ENCODE measurements at regions not wholly inside any gene's neighbourhood (a gene's known extent, or its start where the extent isn't known, plus 50 kb on each side); places are given as distances from the start of the nearest gene placed in this dataset.
"Not testable (repeated sequence)": the region's sequence is repeated elsewhere in the genome, so short reads cannot be mapped to it uniquely, and the experiment has no call there.

DNA sequence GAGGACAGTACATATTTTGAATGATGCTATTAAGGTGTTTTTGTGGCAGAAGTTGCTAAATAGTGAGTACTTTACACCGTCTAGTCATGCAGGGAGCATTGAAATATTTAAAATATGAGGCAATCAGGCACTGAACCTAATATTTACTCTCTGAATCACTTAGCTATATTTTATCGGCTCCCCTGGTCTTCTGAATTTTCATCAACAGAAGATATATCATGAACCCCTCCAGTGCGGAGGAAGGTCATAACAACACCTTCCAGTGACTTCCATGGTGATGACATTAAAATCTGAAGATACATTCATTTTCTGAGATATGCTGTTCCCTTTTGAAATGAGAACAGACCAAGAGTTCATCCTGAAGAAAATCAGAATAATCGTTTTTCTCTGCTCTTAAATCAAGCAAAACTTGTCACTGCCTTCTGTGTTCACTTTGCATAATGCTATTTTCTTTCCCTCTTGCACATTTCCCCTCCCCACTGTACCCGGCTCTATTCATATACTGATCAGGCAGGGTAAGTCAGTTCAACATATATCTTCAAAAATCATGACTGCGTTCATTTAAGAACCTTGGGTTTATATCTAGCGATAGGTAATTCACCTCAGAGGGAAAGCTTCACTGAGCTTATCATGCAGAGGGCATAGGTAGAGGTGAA lies 729.9 kb upstream of the GYPC start:
- DNase-seq, result no peak

DNA sequence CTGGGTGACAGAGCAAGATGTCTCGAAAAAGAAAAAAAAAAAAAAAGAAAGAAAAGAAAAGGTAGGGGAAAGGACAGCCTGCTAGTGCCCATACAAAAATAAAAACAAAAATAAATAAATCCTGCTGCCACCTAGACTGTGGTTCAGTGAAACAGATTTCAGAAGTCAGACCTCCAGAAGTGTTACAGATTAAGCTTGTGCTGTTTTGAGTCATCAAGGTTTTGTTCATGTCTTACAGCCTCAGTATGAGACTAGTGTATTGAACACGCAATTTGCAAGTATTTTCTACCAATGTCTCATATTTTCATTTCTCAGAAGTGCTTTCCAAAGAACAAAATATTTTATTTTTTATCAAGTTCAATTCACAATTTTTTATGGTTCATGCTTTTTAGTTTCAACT lies 720.4 kb upstream of the GYPC start:
- DNase-seq, result no peak

DNA sequence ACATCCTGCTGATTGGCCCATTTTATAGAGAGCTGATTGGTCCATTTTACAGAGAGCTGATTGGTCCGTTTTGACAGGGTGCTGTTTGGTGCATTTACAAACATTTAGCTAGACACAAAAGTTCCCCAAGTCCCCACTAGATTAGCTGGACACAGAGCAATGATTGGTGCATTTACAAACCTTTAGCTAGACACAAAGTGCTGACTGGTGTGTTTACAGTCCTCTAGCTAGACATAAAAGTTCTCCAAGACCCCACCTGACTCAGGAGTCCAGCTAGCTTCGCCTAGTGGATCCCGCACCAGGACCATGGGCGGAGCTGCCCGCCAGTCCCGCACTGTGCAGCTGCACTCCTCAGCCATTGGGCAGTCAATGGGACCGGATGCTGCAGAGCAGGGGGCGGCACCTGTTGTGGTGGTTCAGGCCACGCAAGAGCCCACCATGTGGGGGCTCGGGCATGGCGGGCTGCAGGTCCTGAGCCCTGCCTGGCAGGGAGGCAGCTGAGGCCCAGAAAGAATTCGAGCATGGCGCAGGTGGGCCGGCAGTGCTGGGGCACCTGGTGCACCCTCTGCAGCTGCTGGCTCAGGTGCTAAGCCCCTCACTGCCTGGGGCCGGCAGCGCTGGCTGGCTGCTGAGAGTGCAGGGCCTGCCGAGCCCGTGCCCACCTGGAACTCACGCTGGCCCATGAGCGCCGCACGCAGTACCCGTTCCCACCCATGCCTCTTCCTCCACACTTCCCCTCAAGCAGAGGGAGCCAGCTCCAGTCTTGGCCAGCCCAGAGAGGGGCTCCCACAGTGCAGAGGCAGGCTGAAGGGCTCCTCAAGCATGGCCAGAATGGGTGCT lies 713.2 kb upstream of the GYPC start:
- DNase-seq, result no peak

DNA sequence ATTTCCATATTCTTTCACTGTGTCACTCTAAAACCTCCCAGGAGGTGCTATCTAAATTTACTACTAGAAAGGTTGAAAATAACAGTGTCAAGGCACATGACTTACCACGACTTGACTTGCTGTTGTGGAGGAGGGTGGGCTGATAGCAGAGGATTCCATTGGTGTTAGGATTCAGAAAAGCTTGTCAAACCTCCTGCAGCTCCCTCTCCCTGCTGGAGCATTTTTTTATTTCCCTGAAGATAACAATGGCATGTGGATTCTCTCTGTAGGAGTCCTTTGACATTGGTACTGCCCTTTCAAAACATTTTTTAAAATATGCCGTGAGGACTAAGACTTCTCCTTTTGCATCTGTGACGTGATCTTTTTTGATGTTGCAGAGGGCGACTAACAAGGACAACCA lies 696.9 kb upstream of the GYPC start:
- DNase-seq, result no peak

DNA sequence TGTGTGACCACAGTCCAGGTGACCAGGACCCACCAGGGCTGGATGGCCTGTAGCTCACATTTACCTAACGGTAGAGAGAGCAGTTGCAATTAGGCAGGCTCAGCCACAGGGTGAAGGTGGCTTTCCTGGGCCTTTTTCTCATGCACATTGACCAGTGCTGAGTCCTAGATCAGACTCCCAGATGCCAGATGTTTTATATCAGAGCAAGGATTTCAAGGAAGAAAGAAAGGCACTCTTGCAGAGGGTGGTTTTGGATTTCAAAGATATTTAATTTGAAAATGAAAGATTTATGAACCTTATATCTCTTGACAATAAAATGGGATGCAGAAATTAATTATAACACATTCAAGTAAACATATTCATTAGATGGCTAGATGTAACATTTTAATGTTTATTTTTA lies 694.2 kb upstream of the GYPC start:
- no peak for DNase-seq

DNA sequence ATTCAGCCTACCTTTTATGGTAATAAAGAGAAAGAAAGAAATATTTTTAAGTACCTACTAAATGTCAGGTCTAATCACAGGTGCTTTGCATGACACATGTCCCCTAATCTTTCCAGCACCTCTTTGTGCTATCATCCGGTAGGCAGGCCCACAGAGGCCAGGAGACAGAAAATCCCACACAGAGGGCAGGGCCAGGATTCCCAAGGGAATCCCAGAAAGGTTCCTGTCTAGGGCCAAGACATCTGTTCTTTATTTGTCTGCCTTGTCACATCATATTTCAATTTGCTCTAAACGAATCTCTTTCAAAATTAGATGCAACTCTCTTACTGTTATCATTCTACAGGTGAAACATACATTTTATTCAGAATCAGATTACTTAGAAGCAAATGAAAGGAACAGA lies 676.1 kb upstream of the GYPC start:
- no peak for DNase-seq

DNA sequence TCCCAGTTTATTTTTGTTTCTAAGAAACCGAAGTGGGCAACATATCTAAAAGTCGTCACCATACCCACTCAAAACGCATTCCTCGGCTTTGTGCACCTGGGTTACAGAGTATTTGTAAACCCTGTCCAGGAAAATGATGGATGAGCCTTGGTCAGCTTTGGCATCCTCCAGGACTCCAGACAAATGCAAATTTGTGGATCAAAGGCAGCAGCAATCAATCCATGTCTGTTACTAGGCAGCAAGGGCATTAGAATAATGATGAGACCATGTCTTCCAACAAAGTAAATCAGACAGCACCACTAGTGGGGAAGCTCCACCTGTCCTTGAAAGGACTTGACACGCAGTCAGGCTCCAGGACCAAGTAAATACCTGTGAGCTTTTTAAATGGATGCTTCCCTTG lies 672.6 kb upstream of the GYPC start:
- DNase-seq, result no peak

DNA sequence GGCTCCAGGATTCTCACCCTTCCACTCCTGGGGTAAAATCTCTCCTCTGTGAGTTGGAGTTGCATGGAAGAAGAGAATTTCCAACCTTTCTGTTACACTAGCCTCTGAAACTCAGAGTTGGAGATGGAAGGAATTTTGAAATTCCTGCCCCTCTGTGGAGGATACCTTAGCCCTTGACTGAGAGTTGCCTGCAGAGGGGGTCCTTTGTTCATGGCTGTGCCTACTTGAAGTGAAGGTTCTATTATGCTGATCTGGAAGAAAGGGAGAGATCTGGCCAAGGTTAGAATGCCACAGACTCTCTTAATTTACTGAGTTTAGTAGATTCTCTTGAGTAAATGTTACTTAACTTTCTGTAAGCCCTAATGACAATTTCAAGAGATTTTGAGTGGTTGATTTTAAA lies 626.6 kb upstream of the GYPC start:
- DNase-seq, result no peak

DNA sequence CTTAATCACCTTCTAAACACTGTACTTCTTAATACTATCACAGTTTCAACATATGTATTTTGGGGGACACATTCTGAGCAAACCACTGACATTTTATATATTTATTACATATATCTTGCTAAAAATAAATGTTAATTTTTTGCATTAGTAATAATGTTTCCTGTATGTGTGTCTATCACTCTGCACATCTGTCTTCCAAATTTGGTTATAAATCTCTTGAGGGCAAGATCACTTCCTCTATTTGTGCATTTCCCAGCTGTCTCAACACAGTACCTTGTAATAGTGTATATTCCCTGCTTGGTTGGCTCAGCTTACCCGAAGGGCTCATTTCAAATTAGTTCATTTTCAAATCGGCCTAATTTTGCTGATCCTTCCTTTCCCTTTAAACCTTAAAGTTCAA lies 617.1 kb upstream of the GYPC start:
- DNase-seq, result no peak

DNA sequence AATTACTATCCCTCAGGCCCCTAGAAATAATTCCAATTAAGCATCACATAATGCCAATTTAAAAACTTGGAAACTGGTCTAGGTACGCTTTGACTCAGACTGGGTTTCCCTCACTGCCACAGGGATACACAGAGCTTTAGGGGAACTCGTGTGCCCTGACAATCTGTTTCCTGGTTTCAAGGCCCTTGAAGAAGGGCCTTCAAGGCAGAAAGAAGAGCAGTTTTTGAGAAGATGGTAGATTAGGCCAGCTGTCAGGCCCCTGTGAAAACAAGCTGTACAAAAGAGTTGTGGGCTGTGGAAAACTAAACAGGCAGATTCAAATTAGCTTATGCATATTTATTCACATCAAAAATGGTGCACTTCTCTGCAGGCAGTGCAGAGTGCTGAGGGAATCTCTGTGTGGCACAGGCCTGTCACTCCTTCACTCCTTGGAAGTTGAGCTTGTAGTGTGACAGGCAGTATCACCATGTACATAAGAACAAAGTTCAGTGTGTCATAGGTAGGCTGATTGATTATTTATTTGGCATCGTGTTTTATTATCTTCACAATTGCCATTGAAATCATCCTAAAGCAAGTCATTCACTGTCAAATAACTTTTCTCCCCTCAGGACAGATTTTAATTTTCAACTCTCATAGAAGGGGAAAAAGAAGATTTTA lies 614.4 kb upstream of the GYPC start:
- DNase-seq, result no peak

DNA sequence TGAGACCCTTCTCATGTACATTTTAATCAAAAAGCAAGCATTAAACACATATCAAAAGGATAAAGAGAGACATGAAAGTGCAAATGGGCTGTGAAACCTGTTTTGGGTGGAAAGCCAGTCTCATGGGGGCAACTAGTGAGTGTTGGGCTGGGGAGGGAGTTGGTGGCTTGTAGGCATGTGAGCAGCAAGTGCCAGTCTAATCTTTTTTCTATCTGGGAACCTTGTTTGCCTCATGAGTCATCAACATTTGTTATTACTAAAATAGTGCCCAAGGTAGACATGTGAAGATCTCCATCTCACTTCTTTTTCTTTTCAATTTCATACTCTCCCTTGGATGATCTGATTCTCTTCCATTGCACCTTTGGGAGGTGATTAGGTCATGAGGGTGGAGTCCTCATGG lies 613.9 kb upstream of the GYPC start:
- no peak for DNase-seq

DNA sequence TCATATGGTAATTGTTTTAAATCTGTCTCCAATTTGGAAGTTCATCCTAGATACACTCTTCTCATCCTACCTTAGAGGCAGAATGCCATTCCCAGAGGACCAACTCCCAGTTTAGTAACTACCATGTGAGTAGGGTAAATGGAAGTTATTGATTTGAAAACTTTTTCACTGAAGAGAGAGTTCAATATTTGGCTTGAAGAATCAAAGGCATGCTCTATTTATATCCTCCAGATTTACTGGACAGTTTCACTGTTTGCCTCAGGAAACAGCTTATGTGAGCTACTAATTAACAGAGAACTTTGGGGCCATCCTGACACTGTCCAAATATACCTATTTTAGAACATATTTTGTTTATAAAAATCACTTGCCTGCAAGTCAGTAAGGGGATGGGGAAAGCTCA lies 607.2 kb upstream of the GYPC start:
- no peak for DNase-seq

DNA sequence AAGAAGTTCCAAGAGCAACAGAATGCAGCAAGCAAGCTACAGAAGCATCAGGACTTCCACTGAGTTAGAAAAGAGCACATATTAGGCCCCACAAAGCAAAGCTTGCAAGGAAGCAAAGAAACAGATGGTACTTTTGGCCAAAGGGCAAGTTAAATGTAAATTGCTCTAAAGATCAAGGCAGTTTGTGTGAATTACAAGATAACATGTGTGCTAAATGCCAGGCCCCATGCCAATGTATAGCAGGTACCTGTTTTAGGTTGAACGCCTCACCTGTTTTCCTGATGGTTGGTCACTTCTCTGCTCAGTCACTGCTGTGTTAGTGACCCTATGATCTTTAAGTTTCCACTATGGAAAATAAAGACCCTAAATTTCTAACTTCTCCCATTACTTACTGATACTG lies 606.5 kb upstream of the GYPC start:
- DNase-seq, result no peak

DNA sequence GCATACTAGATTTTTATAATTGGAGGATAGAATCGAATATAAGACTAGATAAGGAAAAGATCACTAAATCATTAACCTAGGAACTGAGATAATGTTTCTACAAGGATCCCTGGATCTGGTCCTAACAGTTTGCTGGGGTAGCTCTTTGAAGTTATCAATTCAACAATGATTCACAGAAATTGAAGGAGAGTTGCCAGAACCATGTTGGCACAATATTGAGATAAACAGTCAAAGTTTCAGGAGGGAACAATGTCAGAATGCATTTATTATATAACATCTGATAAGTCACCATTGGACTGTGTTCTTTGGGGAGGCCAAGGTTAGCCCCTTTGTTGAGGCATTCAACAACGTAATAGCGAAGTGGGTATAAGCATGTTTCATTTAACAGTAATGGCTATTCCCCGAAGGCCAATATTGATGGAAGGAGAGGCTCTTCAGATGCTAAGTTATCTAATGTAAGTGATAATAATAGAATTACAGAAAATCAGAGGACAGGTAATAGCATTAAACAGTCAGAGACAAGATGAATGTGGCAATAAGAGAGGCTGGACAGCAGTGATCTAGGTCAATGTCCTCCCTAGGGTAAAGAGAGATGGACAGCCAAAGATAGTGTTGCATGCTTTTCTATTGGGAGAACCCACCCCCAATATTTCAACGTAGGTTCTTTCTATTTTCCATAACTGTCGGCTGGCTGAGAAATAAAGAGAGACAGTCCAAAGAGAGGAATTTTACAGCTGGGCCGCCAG lies 604.8 kb upstream of the GYPC start:
- DNase-seq, result no peak

DNA sequence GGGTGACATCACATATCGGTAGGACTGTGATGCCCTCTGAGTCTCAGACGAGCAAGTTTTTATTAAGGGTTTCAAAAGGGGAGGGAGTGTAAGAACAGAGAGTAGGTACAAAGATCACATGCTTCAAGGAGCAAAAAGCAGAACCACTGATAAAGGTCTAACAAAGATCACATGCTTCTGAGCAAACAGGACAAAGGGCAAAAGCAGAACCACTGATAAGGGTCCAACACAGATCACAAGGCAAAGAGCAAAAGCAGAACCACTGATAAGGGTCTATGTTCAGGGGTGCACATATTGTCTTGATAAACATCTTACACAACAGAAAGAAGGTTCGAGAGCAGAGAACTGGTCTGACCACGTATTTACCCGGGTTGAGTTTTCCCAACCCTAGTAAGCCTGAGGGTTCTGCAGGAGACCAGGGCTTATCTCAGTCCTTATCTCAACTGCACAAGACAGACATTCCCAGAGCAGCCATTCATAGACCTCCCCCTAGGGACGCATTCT lies 604.2 kb upstream of the GYPC start:
- not testable (repeated sequence) for DNase-seq

DNA sequence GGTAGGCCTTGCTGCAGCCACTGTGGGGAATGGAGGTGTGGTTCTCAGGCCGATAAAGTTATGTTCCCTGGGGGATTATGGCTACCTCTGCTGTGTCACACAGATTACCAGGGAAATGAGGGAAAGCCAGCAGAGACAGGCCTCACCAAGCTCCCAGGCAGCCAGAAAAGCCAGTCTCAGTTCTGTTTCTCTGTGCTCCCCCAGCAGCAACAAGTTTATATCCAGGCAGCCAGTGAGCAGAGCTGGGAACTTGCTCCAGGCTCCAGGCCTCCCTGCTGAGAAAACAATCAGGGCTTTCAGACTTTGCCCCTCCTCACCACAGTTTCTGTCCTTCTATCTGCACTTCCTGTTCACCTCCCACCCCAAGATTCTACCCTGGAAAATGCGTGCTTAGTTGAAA lies 596.6 kb upstream of the GYPC start:
- DNase-seq, result no peak

DNA sequence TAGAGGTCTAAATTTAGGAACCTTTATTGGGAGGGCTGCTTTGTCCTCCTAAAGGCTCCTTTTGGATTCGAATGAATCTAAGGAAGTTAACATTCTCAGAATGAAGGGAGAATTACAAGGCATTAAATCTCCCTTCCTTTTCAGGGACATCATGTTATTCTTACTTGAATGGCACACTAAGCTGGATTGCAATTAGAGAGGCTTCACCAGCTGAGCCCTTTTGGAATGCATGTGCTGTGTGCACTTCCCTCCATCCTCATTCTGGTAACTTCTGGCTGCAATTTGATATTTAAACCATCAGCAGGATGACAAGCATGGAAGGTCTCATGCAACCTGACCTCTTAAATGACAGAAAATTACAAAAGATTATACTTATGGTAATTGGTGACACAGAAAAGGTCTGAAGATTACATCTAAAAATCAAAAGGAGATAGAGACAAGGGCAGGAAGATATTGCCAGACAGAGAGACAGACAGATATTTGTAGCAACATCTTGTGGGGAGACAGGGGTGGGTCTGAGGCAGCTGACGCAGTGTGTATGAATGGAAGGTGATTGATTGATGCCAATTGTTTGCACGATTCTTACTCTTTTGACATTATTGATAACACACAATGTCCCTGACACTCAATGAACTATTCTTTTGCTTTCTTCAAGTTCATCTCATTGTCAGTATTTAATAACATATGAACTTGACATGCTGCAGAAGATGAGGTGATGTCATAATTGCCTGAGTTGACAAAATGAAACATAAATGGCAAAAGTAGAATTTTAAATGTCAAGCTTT lies 570.8 kb upstream of the GYPC start:
- no peak for DNase-seq

DNA sequence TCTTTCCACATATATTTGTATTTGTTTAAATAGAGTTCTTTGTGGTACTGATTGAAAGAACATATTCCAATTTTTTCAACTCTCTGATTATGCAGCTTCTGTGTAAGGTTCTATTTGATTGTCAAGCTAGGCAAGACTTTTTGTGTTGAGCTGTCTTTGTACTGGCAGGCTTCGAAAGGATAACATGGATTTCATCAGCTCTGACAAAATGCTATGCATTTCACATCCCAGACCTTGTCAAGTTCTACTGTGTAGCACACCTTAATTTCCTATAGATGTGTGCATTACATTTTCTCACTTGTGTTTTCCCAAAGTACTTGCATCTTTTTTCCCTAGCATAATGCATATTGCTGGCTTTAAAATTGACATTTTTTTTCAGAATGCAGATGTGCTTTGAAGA lies 555.0 kb upstream of the GYPC start:
- no peak for DNase-seq

DNA sequence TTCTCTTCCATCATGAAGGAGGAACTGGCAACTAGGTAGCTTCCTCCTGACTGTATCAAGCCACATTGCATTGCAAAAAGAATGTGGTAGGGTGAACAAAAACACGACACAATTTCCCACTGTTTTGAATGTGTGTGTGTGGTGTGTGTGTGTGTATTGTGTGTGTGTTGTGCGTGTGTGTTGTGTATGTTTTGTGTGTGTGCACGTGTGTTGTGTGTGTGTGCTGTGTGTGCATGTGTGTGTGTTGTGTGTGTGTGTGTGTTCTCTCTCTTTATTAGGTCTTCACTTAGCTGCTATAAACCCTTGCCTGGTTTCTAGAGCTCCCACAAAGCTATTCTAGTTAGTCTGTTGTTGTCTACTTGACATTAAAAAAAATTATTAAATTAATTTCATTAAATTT lies 550.0 kb upstream of the GYPC start:
- DNase-seq, result no peak

DNA sequence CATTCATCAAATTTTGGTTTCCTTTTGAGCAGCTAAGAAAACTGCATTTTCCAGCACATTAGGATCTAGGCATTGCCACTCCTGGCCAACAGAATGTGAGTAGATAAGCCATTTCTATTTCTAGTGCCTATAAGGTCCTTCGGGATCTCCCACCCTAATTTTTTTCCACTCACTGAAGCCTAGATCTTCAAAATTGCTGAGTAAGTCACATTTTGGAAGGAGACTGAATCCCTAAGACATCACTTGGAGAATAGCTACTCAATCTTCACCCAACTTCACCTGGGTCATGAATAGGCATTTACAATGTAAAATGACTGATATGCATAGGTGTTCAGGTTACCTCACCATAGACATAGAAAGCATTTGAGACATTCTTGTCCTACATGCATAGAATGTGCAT lies 548.1 kb upstream of the GYPC start:
- no peak for DNase-seq

DNA sequence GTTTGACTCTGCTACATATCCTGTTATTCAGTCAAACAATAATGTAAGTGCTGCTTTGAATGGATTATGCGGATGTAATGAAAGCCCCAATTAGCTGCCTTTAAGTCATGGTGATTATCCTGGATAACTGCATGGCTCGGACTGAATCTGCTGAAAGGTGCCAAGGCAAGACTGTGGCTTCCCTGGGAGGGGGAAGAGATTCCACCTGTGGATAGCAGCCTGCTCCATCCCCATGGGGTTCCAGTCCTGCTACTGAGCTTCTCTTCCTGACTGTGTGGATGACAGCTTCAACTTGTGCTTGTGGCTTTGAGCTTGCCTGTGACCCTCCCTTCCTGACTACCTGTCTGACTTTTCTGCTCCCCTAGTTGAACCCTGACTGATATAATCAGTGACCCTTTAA lies 540.0 kb upstream of the GYPC start:
- no peak for DNase-seq

DNA sequence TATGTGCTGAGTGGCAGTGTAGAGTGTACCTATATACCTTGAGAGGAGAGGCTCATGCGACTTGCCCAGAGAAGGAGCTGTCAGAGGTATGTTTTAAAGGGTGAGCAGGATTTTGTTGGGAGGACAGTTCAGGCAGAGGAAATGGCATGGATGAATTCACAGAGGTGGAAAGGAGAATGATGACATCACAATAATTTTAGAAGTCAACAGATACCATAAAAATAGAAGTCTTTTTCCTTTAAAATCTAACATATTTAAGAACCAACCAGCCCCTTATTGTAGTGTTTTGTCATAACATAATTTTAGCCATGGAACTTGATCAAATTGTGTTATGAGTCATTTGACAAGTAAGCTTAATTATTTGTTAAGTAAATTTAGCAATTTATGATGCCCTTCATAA lies 538.1 kb upstream of the GYPC start:
- no peak for DNase-seq

DNA sequence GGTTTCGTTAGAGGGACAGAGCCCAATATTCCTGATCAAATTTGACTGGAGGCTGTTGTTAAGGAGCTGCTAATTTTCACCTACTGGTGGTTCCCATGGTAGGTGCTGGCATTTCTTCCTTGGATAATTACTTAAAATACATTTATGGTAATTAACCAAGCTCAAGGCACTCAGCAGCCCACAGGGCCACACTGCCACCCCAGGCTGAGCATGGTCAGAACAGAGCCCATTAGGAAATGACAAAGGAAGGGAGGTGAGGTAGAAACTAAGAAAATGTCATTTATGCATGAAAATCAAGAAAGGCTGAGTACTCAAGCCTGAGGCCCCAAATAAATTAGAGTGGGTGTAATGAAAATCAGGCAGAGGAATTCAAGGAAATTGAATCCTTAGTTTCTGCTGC lies 510.2 kb upstream of the GYPC start:
- no peak for DNase-seq

All from activated naive CD4-positive, alpha-beta T cell treated with anti-CD3 and anti-CD28 coated beads, Interleukin-2, amount 50 U/mL, for 16 hours (primary cell).